Amniotic epithelial cell (primary cell): ENCODE measurements at regions not wholly inside any gene's neighbourhood (a gene's known extent, or its start where the extent isn't known, plus 50 kb on each side); places are given as distances from the start of the nearest gene placed in this dataset.
"Not testable (repeated sequence)": the region's sequence is repeated elsewhere in the genome, so short reads cannot be mapped to it uniquely, and the experiment has no call there.

Source experiments
- DNase-seq: peaks from one replicate; pipeline ENCODE4 v3.0.0-alpha.2; 2010; ENCODE audit warnings: low read depth

DNA sequence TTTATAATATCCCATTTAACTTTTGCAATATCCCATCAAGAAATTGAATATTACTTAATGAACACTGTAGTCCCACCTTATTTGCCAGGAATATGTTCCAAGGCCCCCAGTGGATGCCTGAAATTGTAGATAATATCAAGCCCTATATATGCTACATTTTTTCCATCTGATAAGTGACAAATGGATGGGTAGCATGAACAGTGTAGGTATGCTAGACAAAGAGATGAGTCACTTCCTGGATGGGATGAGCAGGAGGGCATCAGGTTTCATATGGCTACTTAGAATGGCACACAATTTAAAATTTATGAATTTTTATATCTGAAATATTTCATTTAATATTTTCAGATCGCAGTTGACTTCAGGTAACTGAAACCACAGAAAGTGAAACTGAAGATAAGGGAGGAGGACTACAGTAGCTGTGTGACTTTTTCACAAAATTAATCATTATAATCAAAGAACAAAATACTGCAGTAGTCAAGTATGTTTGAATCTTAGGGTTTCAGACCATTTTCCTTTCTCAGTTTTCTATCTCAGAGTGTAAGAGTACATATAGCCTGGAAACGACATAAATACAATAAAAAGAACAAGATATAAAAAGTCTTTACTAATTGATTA, 636.4 kb upstream of the ARRDC3 start:
- DNase-seq, result peak; percentile 15

DNA sequence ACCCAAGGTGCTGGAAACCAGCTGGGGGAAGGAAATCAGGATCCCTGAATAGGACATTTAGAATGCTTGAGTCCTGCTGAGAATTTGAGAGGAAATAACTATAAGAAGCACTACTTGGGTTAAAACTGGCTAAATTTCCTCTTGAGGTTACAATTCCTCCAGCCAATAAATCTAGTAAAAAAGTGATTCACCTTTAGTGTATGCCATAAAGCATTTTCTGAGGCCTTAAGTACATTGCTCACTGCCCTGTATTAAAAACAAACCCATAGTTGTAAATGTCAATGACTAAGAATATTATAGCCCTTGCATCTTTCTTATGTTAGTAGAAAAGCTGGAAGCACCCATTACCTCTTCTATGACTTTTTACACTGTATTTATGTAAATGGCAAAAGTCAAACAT, 634.7 kb upstream of the ARRDC3 start:
- DNase-seq, result peak; percentile 86

- DNase-seq, result not testable (repeated sequence)
These were observed 628.7 kb upstream of the ARRDC3 start for GRCh38 chr5:92011845-92012244.

DNA sequence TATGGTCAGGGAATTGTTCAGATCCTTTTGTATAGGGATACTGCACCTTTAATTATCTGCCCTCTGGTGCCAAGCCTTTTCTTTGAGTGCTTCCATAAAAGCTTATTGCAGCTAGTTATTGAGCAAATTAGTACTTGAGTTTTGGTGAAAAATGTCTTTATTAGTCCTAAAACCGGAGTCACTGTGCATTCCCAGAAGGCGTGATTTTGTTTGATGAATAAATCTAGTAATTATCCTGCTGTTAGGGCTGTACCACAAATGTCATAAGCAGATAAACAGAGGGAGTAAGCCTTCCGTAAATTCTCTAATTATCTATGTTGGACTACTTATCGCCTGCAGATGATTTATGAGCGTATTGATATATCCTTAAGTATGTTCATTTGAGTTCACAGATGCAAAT, 620.7 kb upstream of the ARRDC3 start:
- DNase-seq, result no peak

- DNase-seq, result no peak
These were observed 619.7 kb upstream of the ARRDC3 start for GRCh38 chr5:92002721-92003274.

- no peak for DNase-seq
These were observed 615.7 kb upstream of the ARRDC3 start for GRCh38 chr5:91998774-91999173.

DNA sequence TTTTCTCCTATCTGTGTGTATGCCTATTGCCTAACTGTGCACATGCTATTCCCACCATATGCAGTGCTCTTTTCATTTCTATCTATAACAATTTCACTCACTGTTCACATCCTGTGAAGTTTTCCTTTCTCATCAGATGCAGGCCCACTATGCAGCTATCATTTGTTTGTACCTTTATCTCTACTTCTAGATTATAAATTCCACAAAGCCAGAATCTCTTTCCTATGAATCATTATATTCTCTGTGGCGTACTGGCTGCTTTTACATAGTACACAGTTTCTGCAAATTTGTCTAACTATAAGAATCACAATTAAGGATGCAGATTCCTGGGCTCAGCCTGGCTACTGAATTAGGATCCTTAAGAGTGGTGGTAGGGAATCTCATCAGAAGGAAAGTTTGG, 600.8 kb upstream of the ARRDC3 start:
- peak; percentile 62 for DNase-seq

DNA sequence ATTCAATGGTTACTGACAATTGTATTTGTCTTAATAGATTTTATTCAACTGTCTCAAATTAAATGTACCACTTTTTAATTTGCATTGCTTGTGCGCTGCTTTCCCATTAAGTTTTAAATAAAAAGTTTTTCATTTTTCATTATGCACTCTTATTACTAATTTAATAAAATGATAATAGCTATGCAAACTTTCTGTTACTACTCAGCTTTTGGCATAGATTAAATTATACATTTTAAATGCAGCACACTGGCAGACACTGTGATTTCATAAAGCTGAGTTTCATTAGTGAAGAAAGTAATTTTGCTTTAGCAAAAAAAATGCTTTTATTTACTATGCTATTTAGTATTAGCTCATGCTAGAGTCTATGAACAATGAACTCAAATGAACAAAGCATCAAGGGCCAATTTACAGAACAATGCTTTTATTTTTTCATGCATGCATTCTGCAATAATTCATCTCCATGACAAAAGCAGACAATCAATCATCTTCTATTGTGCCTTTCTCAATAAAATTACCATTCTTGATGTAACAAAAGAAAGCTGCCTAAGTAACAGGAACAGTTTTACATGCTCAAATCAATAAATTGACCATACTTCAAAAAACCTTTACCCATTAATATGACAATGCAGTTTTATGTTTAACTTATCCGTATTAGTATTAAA, 595.2 kb upstream of the ARRDC3 start:
- no peak for DNase-seq

DNA sequence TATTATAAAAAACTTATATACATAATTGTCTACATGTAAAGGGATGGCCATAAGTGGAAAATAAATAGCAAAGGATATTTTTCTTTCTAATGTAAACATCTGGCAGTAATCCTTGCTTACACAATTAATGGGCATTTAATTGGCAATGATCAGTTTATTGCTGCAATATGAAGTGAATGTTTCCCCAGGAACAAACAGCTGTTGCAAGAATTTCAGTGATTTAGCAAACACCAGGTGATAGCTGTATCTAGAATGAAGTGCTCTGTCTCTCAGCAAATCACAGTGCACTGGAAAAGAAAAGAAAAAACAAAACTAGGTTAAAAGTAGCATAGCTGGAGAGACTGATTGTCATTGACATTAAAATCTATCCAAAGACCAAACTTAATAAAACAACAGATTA, 594.5 kb upstream of the ARRDC3 start:
- DNase-seq, result no peak

DNA sequence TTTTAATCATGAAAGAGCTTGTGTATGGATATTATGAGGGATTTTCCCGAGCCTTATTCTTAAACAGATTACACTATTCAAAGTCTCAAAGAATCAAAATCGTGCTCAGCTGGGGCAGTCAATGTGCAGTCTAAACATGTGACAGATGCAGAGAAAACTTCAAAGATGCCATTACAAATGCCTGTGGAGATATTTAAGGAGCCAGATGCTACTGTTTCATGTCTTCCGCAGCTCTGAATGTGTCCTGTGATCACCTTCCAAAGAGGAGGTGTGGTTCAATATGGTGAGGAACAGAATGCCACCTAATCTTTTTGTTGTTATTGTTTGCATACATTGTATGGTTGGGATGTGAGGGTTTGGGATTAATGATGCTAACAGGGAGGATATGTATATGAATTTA, 593.3 kb upstream of the ARRDC3 start:
- no peak for DNase-seq

- DNase-seq, result no peak
These were observed 580.0 kb upstream of the ARRDC3 start for GRCh38 chr5:91963166-91963565.

DNA sequence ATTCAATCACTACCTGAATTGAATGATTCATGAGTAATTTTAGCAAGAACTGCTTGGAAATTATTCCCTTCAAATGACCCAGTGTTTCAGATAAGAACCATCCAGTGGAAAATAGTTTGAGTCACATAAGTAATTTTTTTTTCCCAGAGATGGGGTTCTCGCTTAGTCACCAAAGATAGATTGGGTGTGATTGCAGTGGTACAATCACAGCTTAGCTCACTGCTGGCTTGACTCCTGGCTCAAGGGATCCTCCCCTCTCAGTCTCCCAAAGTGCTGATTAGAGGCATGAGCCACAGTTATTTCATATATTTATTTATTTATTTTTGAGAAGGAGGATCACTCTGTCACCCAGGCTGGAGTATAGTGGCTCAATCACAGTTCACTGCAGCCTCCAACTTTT, 574.5 kb upstream of the ARRDC3 start:
- DNase-seq, result peak; percentile 76

DNA sequence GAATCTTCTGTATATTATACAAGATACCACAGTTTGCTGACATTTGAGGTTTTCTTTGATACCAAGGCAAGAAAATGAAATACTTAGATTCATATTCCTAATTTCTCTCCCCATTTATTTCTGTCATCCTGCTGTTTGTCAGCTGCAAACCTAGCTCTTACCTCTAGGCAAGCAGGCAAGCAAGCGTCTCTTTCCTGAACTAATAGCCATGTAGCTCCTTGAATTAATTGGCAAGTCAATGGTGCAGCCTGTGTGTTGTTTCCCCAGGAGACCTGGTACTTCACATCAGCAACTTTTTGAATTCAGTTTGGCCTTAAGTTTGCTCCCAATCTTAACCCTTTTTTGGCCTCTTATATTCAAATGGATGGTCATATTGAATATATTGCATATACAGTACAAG, 573.6 kb upstream of the ARRDC3 start:
- DNase-seq, result no peak

DNA sequence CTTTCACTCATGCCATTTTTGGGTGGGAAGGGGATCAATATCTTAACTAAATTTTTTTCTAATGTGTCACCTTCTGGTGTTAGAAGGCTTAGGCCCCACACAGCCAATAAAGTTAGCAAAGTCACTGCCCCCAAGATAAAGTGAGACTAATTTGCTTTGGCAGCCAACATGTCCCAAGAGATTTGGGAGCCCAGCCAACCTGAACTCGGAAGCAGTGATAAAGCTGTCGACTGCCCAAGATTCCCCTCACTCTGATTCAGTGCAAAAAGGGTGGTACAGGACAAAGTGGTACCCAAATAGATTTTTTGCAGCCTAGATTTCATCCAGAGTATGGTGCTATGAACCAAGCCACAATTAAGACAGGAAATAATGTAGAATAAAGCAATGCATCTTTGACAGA, 572.5 kb upstream of the ARRDC3 start:
- DNase-seq, result no peak

DNA sequence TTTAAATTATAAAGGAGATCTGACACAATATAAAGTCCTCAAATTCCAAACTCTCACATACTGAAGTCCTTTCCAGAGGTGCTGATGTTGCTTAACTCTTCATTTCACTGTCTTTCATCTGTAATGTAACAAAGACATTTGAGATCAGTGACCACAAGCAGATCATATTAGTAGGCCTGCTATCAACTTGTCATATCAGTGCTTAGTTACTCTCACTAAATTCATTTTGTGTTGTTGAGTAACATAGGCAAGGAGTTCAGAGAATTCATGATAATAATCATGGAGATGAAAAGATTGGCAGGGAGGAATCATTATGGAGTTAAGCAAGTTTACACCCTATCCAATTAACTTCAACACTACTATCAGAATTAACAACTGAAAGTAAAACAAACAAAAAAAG, 571.0 kb upstream of the ARRDC3 start:
- no peak for DNase-seq

DNA sequence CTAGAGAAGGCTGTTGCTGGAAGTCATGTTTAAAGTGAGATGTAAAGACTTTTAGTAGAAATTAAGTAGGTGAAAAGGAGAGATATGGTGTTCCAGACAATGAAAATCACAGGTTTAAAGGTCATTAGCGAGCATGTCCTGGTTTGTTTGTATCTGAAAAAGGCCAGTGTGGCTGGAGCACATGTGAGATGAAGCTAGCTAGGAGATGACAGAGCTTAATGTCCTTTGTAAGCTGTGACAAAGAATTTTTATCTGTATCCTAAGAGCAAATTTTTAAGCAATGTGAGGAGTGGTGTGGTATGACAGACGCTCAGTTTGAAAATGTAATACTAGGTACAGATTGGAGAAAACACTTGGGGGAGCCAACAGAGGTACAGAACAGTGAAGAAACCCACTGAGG, 567.2 kb upstream of the ARRDC3 start:
- DNase-seq, result no peak

DNA sequence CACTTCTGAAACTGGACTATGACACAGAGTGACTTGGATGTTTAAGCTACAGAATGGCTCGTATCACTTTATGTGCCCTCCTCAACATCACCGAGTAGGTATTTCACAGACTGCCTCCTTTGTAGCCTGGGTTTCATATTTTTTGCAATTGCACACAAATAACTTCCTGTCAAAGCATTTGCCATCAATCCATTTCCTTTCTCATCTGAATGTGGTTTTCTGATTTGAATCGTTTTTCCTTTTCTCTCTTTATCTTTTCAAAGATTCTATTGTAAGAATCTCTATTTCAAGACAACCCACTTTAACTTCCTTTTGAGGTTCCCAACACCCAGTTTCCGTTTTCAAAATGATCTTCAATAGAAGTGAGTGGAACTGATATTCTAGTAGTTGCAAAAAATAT, 563.8 kb upstream of the ARRDC3 start:
- DNase-seq, result no peak

DNA sequence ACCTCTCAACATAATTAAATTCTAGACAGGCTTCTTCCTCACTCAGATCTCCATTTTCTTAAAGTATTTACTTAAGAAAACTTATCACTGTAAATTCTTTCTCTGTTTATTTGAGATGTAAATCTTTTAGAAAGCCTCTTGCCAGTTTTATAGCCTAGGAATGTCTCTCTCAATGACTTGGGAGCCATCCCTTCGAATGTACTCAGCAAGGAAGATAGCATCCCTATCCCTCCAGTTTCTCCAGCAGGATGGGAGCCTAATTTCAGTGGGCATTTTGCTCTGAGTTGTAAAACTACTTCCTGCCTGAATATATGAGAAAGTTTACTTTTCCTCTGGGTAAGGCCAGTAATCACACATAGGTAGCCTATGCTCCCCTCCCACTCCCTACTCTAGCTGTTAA, 558.5 kb upstream of the ARRDC3 start:
- no peak for DNase-seq

- peak; percentile 65 for DNase-seq
These were observed 555.3 kb upstream of the ARRDC3 start for GRCh38 chr5:91938441-91938840.

GRCh38 chr5:91937121-91937520, 554.0 kb upstream of the ARRDC3 start:
- DNase-seq, result peak; percentile 66

DNA sequence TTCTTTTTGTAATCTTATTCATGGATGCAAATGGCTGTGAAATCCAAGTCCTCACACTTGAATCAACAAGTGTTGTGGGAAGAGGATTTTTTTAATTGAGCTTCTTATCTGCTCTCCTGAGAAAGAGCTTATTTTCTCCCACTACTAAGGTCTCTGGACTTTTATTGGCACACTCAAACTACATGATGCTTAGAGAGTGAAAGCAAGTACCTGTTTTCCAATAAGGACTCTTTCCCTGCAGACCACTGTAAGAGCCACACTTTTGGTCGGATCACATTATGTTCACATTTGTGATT, 546.4 kb upstream of the ARRDC3 start:
- no peak for DNase-seq

DNA sequence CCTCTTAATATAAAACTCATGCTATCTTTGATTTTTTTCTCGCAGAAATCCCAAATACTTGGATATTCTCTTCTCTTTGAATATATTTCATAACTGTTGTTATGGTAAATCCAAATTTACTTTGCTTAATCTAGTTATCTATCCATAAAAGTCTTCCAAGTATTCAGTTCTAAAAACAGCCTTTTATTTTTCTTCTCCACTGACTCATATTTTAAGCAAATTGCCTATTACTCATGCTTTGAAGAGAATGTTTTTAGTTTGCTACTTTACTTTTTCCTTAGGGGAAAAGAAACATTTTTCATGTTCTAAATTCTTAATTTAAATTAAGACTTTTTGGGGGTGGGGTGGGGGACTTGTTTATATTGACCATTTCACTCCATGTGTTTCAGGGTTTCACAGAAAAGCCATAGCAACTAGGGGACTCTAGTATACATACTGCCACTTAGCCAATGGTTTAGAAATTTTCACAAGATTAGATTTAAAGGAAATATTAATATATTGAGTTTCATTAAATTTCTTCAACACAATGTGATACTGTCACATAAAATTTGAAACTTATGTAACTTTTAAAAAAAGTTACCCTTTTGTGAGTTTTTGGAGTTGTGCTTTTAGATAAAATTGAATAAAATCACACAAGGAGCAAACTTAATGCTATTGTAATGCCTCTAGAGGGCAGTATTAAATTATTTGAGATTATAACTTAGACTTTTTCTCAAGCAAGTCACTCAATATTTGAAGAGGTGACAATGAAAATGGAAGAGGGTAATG, 545.8 kb upstream of the ARRDC3 start:
- DNase-seq, result peak; percentile 18

DNA sequence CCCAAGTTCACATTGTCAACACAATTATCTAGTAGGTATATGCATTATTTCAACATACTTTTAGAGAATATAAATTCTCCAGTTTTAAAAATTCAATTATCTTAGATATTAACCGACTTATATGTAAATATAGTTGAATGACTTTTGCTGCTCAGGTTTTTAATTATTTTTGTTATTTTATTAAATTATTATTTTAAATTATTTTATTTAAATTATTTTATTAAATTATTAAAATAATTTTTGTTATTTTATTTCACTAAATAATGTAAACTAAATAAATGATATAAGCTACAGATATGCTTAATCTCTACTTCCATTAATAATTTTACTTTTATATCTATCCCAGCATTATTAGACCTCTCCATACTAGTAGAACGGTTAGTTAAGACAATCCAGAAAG, 544.3 kb upstream of the ARRDC3 start:
- no peak for DNase-seq
